Astrocyte (in vitro differentiated cells and primary cell): ENCODE measurements at regions not wholly inside any gene's neighbourhood (a gene's known extent, or its start where the extent isn't known, plus 50 kb on each side); places are given as distances from the start of the nearest gene placed in this dataset.

ENCODE experiments used
- DNase-seq: peaks from one replicate; pipeline ENCODE4 v3.0.0-alpha.2; 2010; ENCODE audit warnings: low read depth
- FAIRE-seq: peaks from 2 replicates; lab custom pipeline; 2011; peaks lifted over from hg19 to GRCh38; lab: Jason Lieb, UNC
- H2AFZ ChIP-seq: 2 replicates; pipeline ENCODE4 v1.6.0; 2012; ENCODE audit warnings: low read depth, low read length, inconsistent platforms
- H3K27ac ChIP-seq: 2 replicates; pipeline ENCODE4 v1.5.1; 2011; ENCODE audit warnings: low read depth, low read length, inconsistent platforms
- H3K27me3 ChIP-seq: 2 replicates; pipeline ENCODE4 v1.6.0; 2011; ENCODE audit warnings: low read length, inconsistent platforms; ENCODE audit not compliant: insufficient read depth
- H3K36me3 ChIP-seq: 2 replicates; pipeline ENCODE4 v1.5.1; 2011; ENCODE audit warnings: low read length, inconsistent platforms; ENCODE audit not compliant: insufficient read depth
- H3K4me1 ChIP-seq: 2 replicates; pipeline ENCODE4 v1.5.1; 2011; ENCODE audit warnings: low read length, inconsistent platforms; ENCODE audit not compliant: insufficient read depth
- H3K4me2 ChIP-seq: 2 replicates; pipeline ENCODE4 v1.6.0; 2012; ENCODE audit warnings: low read length, inconsistent platforms
- H3K4me3 ChIP-seq: 2 replicates; pipeline ENCODE4 v1.5.1; 2011; ENCODE audit warnings: low read depth, mild to moderate bottlenecking, low read length, inconsistent platforms; ENCODE audit not compliant: insufficient read depth
- H3K79me2 ChIP-seq: 2 replicates; pipeline ENCODE4 v1.6.0; 2012; ENCODE audit warnings: mild to moderate bottlenecking, low read length, inconsistent platforms; ENCODE audit not compliant: insufficient read depth
- H3K9ac ChIP-seq: 2 replicates; pipeline ENCODE4 v1.6.0; 2012; ENCODE audit warnings: mild to moderate bottlenecking, low read length, inconsistent platforms
- H3K9me3 ChIP-seq: 2 replicates; pipeline ENCODE4 v1.5.1; 2012; ENCODE audit warnings: low read depth, mild to moderate bottlenecking, low read length, inconsistent platforms; ENCODE audit not compliant: insufficient read depth
- H4K20me1 ChIP-seq: 2 replicates; pipeline ENCODE4 v1.6.0; 2012; ENCODE audit warnings: low read length, inconsistent platforms; ENCODE audit not compliant: insufficient read depth
- H3K27ac Mint-ChIP-seq: one replicate; pipeline ENCODE4 v1.8.0; 2021; ENCODE audit warnings: mild to moderate bottlenecking, mixed read lengths; ENCODE audit not compliant: unreplicated experiment
- H3K27me3 Mint-ChIP-seq: one replicate; pipeline ENCODE4 v1.8.0; 2021; ENCODE audit warnings: low read depth, mixed read lengths; ENCODE audit not compliant: unreplicated experiment
- H3K36me3 Mint-ChIP-seq: one replicate; pipeline ENCODE4 v1.8.0; 2021; ENCODE audit warnings: low read depth, mixed read lengths; ENCODE audit not compliant: unreplicated experiment
- H3K4me1 Mint-ChIP-seq: one replicate; pipeline ENCODE4 v1.8.0; 2021; ENCODE audit warnings: low read depth, mixed read lengths; ENCODE audit not compliant: unreplicated experiment
- H3K4me3 Mint-ChIP-seq: one replicate; pipeline ENCODE4 v1.8.0; 2021; ENCODE audit warnings: mild to moderate bottlenecking, moderate library complexity, mixed read lengths; ENCODE audit not compliant: unreplicated experiment
- H3K9me3 Mint-ChIP-seq: one replicate; pipeline ENCODE4 v1.8.0; 2021; ENCODE audit warnings: mild to moderate bottlenecking, mixed read lengths; ENCODE audit not compliant: unreplicated experiment
- EZH2 ChIP-seq: IDR thresholded peaks from 2 replicates; pipeline ENCODE4 v1.6.1; 2012; ENCODE audit warnings: mild to moderate bottlenecking, low read length, inconsistent platforms; ENCODE audit not compliant: insufficient read depth
- TF ChIP-seq, protein P1 (sequence below): IDR thresholded peaks from 2 replicates; pipeline ENCODE4 v1.5.1; 2011; ENCODE audit warnings: low read depth, mild to moderate bottlenecking, inconsistent platforms, low read length, moderate library complexity; ENCODE audit not compliant: insufficient read depth

DNA sequence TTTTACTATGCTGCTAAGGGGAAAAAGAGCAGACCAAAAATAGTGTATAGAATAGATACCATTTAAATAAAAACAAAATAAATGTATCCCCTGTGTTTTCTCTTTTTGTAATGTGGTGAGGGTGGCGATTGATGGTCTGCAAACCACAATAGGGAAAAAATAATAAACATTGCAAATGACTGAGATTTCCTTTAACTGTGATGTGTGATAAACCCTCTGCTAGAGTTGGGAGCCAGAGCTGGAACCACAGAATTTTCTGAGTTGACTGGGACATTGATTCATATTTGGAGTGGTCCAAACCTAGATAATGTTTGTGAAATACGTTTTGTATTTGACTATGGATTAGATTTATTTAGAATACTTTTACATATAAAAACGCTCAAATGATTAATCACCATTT lies 70.6 kb upstream of the PTGFR start:
- H3K36me3 Mint-ChIP-seq = no peaks in the 10 kb centered on the region
- no peak overlapping the region for H3K4me3 Mint-ChIP-seq
- H2AFZ ChIP-seq = no peak overlapping the region

DNA sequence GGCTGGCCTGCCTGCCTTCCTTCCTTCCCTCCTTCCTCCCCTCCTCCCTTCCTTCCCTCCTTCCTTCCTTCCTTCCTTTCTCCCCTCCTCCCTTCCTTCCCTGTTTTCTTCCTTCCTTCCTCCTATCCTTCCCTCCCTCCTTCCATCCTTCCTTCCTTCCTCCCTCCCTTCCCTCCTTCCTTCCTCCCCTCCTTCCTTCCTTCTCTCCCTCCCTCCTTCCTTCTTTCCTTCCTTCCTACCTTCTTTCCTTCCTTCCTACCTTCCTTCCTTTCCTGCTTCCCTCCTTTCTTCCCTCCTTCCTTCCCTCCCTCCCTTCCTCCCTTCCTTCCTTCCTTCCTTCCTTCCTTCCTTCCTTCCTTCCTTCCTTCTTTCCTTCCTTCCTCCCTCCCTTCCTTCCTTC lies 70.1 kb upstream of the PTGFR start:
- H3K36me3 ChIP-seq = no peaks in the 10 kb centered on the region
- FAIRE-seq (no peak), DNase-seq (no peak)
- no peaks in the 10 kb centered on the region for H3K9me3 Mint-ChIP-seq
- no peak overlapping the region for H3K4me2 ChIP-seq
- TF ChIP-seq, protein P1, sequence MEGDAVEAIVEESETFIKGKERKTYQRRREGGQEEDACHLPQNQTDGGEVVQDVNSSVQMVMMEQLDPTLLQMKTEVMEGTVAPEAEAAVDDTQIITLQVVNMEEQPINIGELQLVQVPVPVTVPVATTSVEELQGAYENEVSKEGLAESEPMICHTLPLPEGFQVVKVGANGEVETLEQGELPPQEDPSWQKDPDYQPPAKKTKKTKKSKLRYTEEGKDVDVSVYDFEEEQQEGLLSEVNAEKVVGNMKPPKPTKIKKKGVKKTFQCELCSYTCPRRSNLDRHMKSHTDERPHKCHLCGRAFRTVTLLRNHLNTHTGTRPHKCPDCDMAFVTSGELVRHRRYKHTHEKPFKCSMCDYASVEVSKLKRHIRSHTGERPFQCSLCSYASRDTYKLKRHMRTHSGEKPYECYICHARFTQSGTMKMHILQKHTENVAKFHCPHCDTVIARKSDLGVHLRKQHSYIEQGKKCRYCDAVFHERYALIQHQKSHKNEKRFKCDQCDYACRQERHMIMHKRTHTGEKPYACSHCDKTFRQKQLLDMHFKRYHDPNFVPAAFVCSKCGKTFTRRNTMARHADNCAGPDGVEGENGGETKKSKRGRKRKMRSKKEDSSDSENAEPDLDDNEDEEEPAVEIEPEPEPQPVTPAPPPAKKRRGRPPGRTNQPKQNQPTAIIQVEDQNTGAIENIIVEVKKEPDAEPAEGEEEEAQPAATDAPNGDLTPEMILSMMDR = no peak
- TF ChIP-seq EZH2 = no peak
- H3K4me1 Mint-ChIP-seq = no peaks in the 10 kb centered on the region
- H3K27ac Mint-ChIP-seq = no peak overlapping the region
- no peak overlapping the region for H3K9ac ChIP-seq
- H3K9me3 ChIP-seq = no peaks in the 10 kb centered on the region
- no peak overlapping the region for H3K27ac ChIP-seq
- no peak overlapping the region for H2AFZ ChIP-seq
- H3K4me1 ChIP-seq = no peaks in the 10 kb centered on the region
- no peaks in the 10 kb centered on the region for H3K36me3 Mint-ChIP-seq
- no peaks in the 10 kb centered on the region for H4K20me1 ChIP-seq
- H3K27me3 Mint-ChIP-seq = no peaks in the 10 kb centered on the region
- H3K27me3 ChIP-seq = peaks cover 2% of the 10 kb centered on the region
- no peak overlapping the region for H3K4me3 ChIP-seq
- no peaks in the 10 kb centered on the region for H3K79me2 ChIP-seq
- no peak overlapping the region for H3K4me3 Mint-ChIP-seq

More for the DNA sequence above, 70.6 kb upstream of the PTGFR start:
- DNase-seq (peak; percentile 73), FAIRE-seq (no peak)
- H3K36me3 ChIP-seq = no peaks in the 10 kb centered on the region
- no peak overlapping the region for H3K4me2 ChIP-seq
- H4K20me1 ChIP-seq = no peaks in the 10 kb centered on the region
- no peaks in the 10 kb centered on the region for H3K79me2 ChIP-seq
- H3K4me3 ChIP-seq = no peak overlapping the region
- Mint-ChIP-seq H3K9me3 (no peaks in the 10 kb centered on the region), H3K27ac (no peak overlapping the region), H3K4me1 (no peaks in the 10 kb centered on the region), H3K27me3 (no peaks in the 10 kb centered on the region)
- no peak for TF ChIP-seq EZH2
- TF ChIP-seq, protein P1 = no peak
- H3K27me3 ChIP-seq = peaks cover 2% of the 10 kb centered on the region
- no peaks in the 10 kb centered on the region for H3K9me3 ChIP-seq
- H3K27ac ChIP-seq = no peak overlapping the region
- H3K9ac ChIP-seq = no peak overlapping the region
- H3K4me1 ChIP-seq = no peaks in the 10 kb centered on the region

DNA sequence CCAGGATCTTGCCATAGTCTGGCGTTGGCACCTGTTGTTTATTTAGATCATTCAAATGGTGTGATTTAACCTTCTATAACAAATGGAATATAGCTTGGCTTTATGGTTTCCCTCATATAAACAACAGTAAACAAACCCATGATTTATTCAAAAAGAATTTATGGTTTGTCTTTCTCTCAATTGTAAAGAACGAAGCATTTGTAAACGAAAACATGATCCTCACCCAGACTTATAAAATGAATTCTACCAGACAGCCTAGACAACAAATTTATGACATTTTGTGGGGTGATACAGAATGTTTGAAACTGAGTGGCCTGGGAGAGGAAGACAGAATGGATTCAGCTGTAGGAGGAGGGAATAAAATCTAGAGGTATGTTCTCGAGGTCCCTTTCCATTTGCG lies 66.1 kb upstream of the PTGFR start:
- Mint-ChIP-seq H3K4me1 (no peaks in the 10 kb centered on the region), H3K4me3 (no peak overlapping the region), H3K9me3 (no peaks in the 10 kb centered on the region), H3K27me3 (no peaks in the 10 kb centered on the region), H3K36me3 (no peaks in the 10 kb centered on the region), H3K27ac (no peak overlapping the region)
- Histone ChIP-seq H4K20me1 (no peaks in the 10 kb centered on the region), H3K79me2 (no peaks in the 10 kb centered on the region), H3K4me3 (no peak overlapping the region), H3K9ac (no peak overlapping the region), H3K36me3 (no peaks in the 10 kb centered on the region), H2AFZ (no peak overlapping the region), H3K9me3 (no peaks in the 10 kb centered on the region), H3K4me1 (no peaks in the 10 kb centered on the region), H3K27me3 (peaks cover 2% of the 10 kb centered on the region), H3K27ac (no peak overlapping the region), H3K4me2 (no peak overlapping the region)
- FAIRE-seq (no peak), DNase-seq (no peak)
- TF ChIP-seq EZH2 = no peak
- TF ChIP-seq, protein P1 = no peak
